HG03439 (cell line): ENCODE measurements at regions not wholly inside any gene's neighbourhood (a gene's known extent, or its start where the extent isn't known, plus 50 kb on each side); places are given as distances from the start of the nearest gene placed in this dataset.

Experiments
- ATAC-seq: cut with Tn5 transposase; IDR thresholded peaks from one replicate; pipeline ENCODE4 v1.9.1; 2021; ENCODE audit warnings: mild to moderate bottlenecking, moderate library complexity; ENCODE audit not compliant: unreplicated experiment

- no peak for ATAC-seq
Measured at GRCh38 chr2:156647377-156648010, 211.3 kb downstream of the GPD2 start.

GRCh38 chr2:156648522-156648921, 212.3 kb downstream of the GPD2 start:
- ATAC-seq: no peak

GRCh38 chr2:156649596-156649995, 213.4 kb downstream of the GPD2 start:
- no peak for ATAC-seq

- ATAC-seq: no peak
Measured at GRCh38 chr2:156652691-156653090, 216.5 kb downstream of the GPD2 start.

GRCh38 chr2:156653675-156654074, 217.5 kb downstream of the GPD2 start:
- ATAC-seq: no peak

GRCh38 chr2:156657809-156658208, 221.6 kb downstream of the GPD2 start:
- no peak for ATAC-seq

- no peak for ATAC-seq
Measured at GRCh38 chr2:156659694-156660093, 223.5 kb downstream of the GPD2 start.

- ATAC-seq: peak; percentile 81
Measured at GRCh38 chr2:156663757-156664409, 227.7 kb downstream of the GPD2 start.

GRCh38 chr2:156666130-156666785, 230.1 kb downstream of the GPD2 start:
- ATAC-seq: no peak

GRCh38 chr2:156670104-156670503, 233.9 kb downstream of the GPD2 start:
- ATAC-seq: no peak

GRCh38 chr2:156671706-156672361, 235.7 kb downstream of the GPD2 start:
- ATAC-seq: no peak

GRCh38 chr2:156672556-156673332, 236.6 kb downstream of the GPD2 start:
- ATAC-seq: no peak

GRCh38 chr2:156673333-156673615, 237.1 kb downstream of the GPD2 start:
- no peak for ATAC-seq

GRCh38 chr2:156673981-156674380, 237.8 kb downstream of the GPD2 start:
- no peak for ATAC-seq

GRCh38 chr2:156675896-156676295, 239.7 kb downstream of the GPD2 start:
- ATAC-seq: no peak

- no peak for ATAC-seq
Measured at GRCh38 chr2:156679820-156680219, 243.6 kb downstream of the GPD2 start.

- ATAC-seq: no peak
Measured at GRCh38 chr2:156680266-156680665, 244.1 kb downstream of the GPD2 start.

GRCh38 chr2:156687126-156687525, 250.9 kb downstream of the GPD2 start:
- ATAC-seq: no peak

GRCh38 chr2:156687715-156688114, 251.5 kb downstream of the GPD2 start:
- ATAC-seq: no peak

- no peak for ATAC-seq
Measured at GRCh38 chr2:156689939-156690338, 253.8 kb downstream of the GPD2 start.

GRCh38 chr2:156691014-156691413, 254.8 kb downstream of the GPD2 start:
- no peak for ATAC-seq
